ENCODE measurements at regions not wholly inside any gene's neighbourhood (a gene's known extent, or its start where the extent isn't known, plus 50 kb on each side); places are given as distances from the start of the nearest gene placed in this dataset.
"Not testable (repeated sequence)": the region's sequence is repeated elsewhere in the genome, so short reads cannot be mapped to it uniquely, and the experiment has no call there.

DNA sequence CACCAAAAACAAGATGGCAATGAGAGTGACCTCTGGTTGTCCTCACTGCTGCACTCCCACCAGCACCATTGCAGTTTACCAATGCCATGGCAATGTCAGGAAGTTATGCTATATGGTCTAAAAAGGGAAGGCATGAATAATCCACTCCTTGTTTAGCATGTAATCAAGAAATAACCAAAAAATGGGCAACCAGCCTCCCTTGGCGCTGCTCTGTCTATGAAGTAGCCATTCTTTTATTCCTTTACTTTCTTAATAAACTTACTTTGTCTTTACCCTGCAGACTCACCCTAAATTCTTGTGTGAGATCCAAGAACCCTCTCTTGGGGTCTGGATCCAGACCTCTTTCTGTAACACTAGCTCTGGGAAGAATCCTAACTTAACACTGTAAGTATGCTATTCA lies 127.4 kb upstream of the IFNE start:
- no peaks in the 10 kb centered on the region for H3K27me3 ChIP-seq (ENCODE audit: control insufficient read depth in 1 of 2, insufficient read depth in 2 of 2, low read length in 2 of 2)
- H3K27ac ChIP-seq (ENCODE audit: low read depth, low read length) = no peak overlapping the region
- no peaks in the 10 kb centered on the region for H3K4me1 ChIP-seq (ENCODE audit: insufficient read depth, low read length)
- no peak overlapping the region for H3K4me3 ChIP-seq (ENCODE audit: low read depth in 1 of 2, low read length in 2 of 2)
- H3K9me3 ChIP-seq (ENCODE audit: low read length) = no peaks in the 10 kb centered on the region
- no peaks in the 10 kb centered on the region for H3K36me3 ChIP-seq (ENCODE audit: insufficient read depth, low read length)
- H3K9ac ChIP-seq (ENCODE audit: low read length) = no peak overlapping the region

DNA sequence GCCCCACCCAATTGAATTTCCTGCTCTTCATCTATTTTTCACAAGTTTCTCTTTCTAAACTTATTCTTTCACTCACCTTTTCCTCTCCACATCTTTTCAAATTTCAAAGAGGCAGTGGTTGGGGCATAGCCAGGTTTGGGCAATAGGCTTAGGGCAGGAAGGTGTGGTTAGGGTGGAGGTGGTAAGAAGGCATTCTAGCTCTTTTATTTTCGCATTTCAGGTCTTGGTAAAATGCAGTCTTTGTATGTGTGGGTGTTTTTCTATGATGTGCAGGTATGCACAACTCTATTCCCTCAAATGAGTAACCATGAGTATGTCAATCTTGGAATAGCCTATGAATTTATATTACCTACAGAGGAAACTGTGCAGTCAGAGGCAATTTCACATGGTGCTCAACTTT lies 129.8 kb upstream of the IFNE start:
- Histone ChIP-seq H3K36me3 (ENCODE audit: insufficient read depth, low read length) (no peaks in the 10 kb centered on the region), H3K9ac (ENCODE audit: low read length) (no peak overlapping the region), H3K4me1 (ENCODE audit: insufficient read depth, low read length) (no peaks in the 10 kb centered on the region), H3K27me3 (ENCODE audit: control insufficient read depth in 1 of 2, insufficient read depth in 2 of 2, low read length in 2 of 2) (no peaks in the 10 kb centered on the region), H3K9me3 (ENCODE audit: low read length) (no peaks in the 10 kb centered on the region), H3K27ac (ENCODE audit: low read depth, low read length) (no peak overlapping the region), H3K4me3 (ENCODE audit: low read depth in 1 of 2, low read length in 2 of 2) (no peak overlapping the region)

DNA sequence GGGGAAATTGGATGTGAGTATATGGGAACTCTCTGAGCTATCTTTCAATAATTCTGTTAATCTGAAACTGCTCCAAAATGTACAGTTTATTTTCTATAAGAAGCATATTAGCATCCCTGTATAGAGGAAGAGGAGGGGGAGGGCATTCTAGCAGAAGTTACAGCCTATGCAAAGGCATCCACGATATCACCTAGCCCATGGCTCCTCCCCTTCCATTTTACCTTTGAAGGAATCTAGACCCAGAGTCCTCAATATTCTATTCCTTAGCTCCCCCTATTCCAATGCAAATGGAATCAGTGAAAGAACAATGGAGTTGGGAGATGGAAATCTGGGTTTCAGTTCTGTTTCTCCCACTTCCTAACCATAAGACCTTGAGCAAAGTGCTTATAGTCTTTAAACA lies 132.9 kb upstream of the IFNE start:
- no peaks in the 10 kb centered on the region for H3K36me3 ChIP-seq (ENCODE audit: insufficient read depth, low read length)
- H3K9me3 ChIP-seq (ENCODE audit: low read length) = no peaks in the 10 kb centered on the region
- no peaks in the 10 kb centered on the region for H3K27me3 ChIP-seq (ENCODE audit: control insufficient read depth in 1 of 2, insufficient read depth in 2 of 2, low read length in 2 of 2)
- no peak overlapping the region for H3K27ac ChIP-seq (ENCODE audit: low read depth, low read length)
- H3K9ac ChIP-seq (ENCODE audit: low read length) = no peak overlapping the region
- H3K4me3 ChIP-seq (ENCODE audit: low read depth in 1 of 2, low read length in 2 of 2) = no peak overlapping the region
- no peaks in the 10 kb centered on the region for H3K4me1 ChIP-seq (ENCODE audit: insufficient read depth, low read length)

DNA sequence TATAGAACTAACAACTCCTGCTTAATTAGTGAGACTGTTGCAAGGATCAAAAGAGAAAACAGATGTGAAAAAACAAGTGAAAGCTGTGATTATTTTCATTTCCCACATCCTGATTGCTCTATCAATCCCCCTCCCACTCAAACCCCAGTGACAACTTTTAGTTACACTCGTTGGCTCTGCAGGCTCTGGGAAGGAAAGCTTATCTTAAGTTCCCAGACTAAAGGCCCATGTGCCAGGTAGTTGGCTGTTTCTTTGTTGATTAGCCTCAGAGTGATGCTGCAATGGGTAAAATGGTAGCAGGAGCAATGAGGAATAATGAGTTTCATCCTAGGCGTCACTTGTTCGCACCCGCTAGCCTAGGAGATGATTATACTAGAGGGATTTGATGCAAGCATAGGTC lies 133.3 kb upstream of the IFNE start:
- Histone ChIP-seq H3K27me3 (ENCODE audit: control insufficient read depth in 1 of 2, insufficient read depth in 2 of 2, low read length in 2 of 2) (no peaks in the 10 kb centered on the region), H3K9ac (ENCODE audit: low read length) (no peak overlapping the region), H3K4me1 (ENCODE audit: insufficient read depth, low read length) (no peaks in the 10 kb centered on the region), H3K36me3 (ENCODE audit: insufficient read depth, low read length) (no peaks in the 10 kb centered on the region), H3K27ac (ENCODE audit: low read depth, low read length) (no peak overlapping the region), H3K4me3 (ENCODE audit: low read depth in 1 of 2, low read length in 2 of 2) (no peak overlapping the region), H3K9me3 (ENCODE audit: low read length) (no peaks in the 10 kb centered on the region)

DNA sequence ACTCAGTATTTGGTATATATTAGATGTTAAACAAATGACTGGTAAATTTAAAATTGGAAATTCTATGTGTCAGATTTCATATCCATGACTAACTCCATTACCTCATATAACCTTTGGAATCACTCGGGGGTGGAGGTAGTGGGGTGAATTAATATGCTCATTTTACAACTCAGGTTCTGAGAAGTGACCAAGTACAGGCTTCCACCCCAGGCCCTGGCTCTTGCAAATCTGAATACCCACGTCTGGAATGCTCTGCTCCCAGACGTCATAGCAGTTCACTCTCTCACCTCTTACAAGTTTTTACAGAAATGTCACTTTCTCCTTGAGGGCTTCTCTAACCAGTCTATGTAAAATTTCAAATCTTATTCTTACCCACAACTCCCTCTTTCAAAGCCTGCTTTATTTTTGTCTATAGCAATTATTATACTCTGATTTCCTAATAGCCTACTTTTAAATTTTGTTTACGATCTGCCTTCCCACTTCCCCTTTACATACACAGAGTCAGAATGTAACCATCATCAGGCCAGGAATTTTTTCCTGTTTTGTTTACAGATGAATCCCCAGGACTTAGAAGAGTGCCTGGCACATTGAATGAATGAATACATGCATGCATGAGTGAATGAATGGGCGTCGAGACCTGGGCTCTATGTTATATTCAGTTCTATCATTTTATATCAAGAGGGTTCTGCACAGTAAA lies 134.1 kb upstream of the IFNE start:
- no peaks in the 10 kb centered on the region for H3K4me1 ChIP-seq (ENCODE audit: insufficient read depth, low read length)
- H3K27me3 ChIP-seq (ENCODE audit: control insufficient read depth in 1 of 2, insufficient read depth in 2 of 2, low read length in 2 of 2) = no peaks in the 10 kb centered on the region
- no peaks in the 10 kb centered on the region for H3K36me3 ChIP-seq (ENCODE audit: insufficient read depth, low read length)
- no peak overlapping the region for H3K27ac ChIP-seq (ENCODE audit: low read depth, low read length)
- no peak overlapping the region for H3K4me3 ChIP-seq (ENCODE audit: low read depth in 1 of 2, low read length in 2 of 2)
- H3K9me3 ChIP-seq (ENCODE audit: low read length) = no peaks in the 10 kb centered on the region
- H3K9ac ChIP-seq (ENCODE audit: low read length) = no peak overlapping the region

DNA sequence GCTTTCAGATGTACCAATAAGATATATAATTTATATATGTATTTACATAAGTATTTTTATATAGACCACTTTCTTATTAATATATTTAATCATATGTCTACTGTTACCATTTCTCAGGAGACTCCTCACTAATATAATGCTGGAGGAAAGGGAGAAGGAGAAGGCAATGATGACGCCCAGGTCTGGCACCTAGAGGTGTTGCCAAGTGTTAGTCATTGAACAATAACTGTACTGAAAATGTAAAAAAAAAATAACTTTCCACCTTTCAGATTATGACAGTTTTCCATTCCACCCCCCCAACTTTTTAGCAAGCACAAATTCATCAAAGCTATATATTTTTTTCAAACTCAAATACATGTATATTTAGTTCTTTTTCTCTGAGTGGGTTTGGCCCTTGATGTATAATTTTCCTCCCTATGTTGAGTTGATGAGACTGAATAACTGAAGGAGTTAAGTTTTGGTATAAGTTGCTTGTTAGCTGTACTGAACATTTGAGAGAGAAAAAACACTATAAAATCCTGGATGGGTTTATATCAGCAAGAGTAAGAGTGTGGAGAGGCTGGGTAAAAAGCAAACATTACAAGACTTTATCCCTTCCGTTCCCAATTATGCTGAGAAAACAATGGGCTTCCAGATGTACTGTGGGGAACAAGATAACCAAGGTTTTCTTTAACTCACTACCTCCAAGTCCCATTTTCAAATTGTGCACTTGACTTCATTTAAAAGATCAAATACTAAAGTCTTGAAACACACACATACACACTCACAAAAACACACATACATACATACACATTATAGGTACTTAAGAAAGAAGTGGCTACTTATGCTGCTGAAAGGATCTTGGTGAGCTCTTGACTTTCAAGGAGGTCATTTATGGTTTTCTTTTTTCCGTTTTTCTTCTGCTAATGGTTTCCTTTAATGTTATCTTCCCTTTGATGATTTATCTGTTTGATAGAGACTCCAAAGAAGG lies 142.8 kb upstream of the IFNE start:
- Histone ChIP-seq H3K9me3 (ENCODE audit: low read length) (no peaks in the 10 kb centered on the region), H3K9ac (ENCODE audit: low read length) (no peak overlapping the region), H3K27me3 (ENCODE audit: control insufficient read depth in 1 of 2, insufficient read depth in 2 of 2, low read length in 2 of 2) (no peaks in the 10 kb centered on the region), H3K4me3 (ENCODE audit: low read depth in 1 of 2, low read length in 2 of 2) (no peak overlapping the region), H3K27ac (ENCODE audit: low read depth, low read length) (no peak overlapping the region), H3K4me1 (ENCODE audit: insufficient read depth, low read length) (no peaks in the 10 kb centered on the region), H3K36me3 (ENCODE audit: insufficient read depth, low read length) (no peaks in the 10 kb centered on the region)

DNA sequence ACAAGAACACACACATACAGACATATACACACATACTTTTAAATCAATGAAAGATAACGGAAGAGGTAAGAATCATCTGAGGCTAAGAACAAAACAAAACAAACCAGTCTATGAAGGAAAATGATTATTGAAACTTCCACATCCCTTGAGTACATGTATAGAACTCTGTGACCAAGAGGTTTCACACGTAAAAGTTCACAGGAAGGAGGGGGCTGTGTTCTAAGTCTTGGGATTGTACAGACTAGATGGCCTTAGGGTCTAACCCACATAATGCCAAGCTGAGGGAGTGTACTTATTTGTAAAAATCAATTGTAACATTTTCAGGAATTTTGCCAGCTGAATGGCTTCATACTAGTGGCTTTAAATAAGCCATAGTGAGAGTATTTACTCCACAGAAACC lies 144.4 kb upstream of the IFNE start:
- H3K9me3 ChIP-seq (ENCODE audit: low read length) = no peaks in the 10 kb centered on the region
- H3K36me3 ChIP-seq (ENCODE audit: insufficient read depth, low read length) = no peaks in the 10 kb centered on the region
- H3K4me1 ChIP-seq (ENCODE audit: insufficient read depth, low read length) = no peaks in the 10 kb centered on the region

DNA sequence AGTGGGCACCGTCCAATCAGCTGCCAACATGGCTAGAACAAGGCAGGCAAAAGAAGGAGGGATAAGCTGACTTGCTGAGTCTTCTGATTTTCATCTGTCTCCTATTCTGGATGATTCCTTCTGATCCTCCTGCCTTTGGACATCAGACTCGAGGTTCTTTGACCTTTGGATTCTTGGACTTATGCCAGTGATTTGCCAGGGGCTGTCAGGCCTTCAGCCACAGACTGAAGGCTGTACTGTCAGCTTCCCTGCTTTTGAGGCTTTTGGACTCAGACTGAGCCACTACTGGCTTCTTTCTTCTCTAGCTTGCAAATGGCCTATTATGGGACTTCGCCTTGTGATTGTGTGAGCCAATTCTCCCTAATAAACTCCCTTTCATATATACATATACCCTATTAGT lies 146.8 kb upstream of the IFNE start:
- H3K9ac ChIP-seq (ENCODE audit: low read length); H3K36me3 ChIP-seq (ENCODE audit: insufficient read depth, low read length); H3K27ac ChIP-seq (ENCODE audit: low read depth, low read length); H3K27me3 ChIP-seq (ENCODE audit: control insufficient read depth in 1 of 2, insufficient read depth in 2 of 2, low read length in 2 of 2); H3K4me3 ChIP-seq (ENCODE audit: low read depth in 1 of 2, low read length in 2 of 2); H3K4me1 ChIP-seq (ENCODE audit: insufficient read depth, low read length); H3K9me3 ChIP-seq (ENCODE audit: low read length): not testable (repeated sequence)

More for the DNA sequence above, 144.4 kb upstream of the IFNE start:
- Histone ChIP-seq H3K27ac (ENCODE audit: low read depth, low read length) (no peak overlapping the region), H3K9ac (ENCODE audit: low read length) (no peak overlapping the region), H3K27me3 (ENCODE audit: control insufficient read depth in 1 of 2, insufficient read depth in 2 of 2, low read length in 2 of 2) (no peaks in the 10 kb centered on the region), H3K4me3 (ENCODE audit: low read depth in 1 of 2, low read length in 2 of 2) (no peak overlapping the region)

DNA sequence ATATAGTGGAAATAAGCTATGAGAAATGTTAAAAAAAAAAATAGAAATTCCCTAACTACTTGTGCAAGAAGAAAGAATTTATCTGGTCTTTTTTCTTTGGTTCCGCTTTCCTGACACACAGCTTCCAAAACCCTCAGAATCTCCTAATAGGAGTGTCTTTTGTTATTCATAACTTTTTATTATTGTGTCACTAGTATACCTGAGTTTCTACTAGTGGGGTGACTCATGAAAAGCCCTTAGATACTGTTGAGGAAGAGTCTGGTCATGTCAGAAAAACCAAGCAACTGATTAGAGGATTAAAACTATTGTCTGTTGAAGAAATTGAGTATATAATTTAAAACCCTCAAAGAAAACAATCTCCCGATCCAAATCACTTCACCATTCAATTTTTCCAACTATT lies 152.8 kb upstream of the IFNE start:
- Histone ChIP-seq H3K27me3 (ENCODE audit: control insufficient read depth in 1 of 2, insufficient read depth in 2 of 2, low read length in 2 of 2) (no peaks in the 10 kb centered on the region), H3K36me3 (ENCODE audit: insufficient read depth, low read length) (no peaks in the 10 kb centered on the region), H3K4me1 (ENCODE audit: insufficient read depth, low read length) (no peaks in the 10 kb centered on the region), H3K9me3 (ENCODE audit: low read length) (no peaks in the 10 kb centered on the region), H3K9ac (ENCODE audit: low read length) (no peak overlapping the region), H3K27ac (ENCODE audit: low read depth, low read length) (no peak overlapping the region), H3K4me3 (ENCODE audit: low read depth in 1 of 2, low read length in 2 of 2) (no peak overlapping the region)

DNA sequence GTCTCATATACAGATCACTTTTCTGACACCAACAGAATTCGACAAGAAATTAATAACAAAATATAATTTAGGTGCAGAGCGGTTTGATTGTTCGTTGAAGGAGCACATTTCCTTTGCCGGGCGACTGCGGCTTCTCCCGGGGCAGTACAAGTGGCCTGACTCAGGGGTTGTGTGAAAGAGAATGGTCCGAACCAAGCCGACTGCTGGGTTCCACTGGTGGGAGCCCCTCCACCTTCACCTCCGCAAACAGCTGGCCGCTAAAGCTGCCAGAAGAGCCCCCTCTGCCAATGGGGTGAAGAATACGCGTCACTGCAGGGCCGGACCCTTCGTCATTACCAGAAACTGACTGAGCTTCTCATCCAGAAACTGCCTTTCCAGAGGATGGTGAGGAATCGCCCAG lies 156.0 kb upstream of the IFNE start:
- Histone ChIP-seq H3K4me1 (ENCODE audit: insufficient read depth, low read length) (no peaks in the 10 kb centered on the region), H3K27me3 (ENCODE audit: control insufficient read depth in 1 of 2, insufficient read depth in 2 of 2, low read length in 2 of 2) (no peaks in the 10 kb centered on the region), H3K9me3 (ENCODE audit: low read length) (no peaks in the 10 kb centered on the region), H3K27ac (ENCODE audit: low read depth, low read length) (no peak overlapping the region), H3K9ac (ENCODE audit: low read length) (no peak overlapping the region), H3K4me3 (ENCODE audit: low read depth in 1 of 2, low read length in 2 of 2) (no peak overlapping the region), H3K36me3 (ENCODE audit: insufficient read depth, low read length) (no peaks in the 10 kb centered on the region)

DNA sequence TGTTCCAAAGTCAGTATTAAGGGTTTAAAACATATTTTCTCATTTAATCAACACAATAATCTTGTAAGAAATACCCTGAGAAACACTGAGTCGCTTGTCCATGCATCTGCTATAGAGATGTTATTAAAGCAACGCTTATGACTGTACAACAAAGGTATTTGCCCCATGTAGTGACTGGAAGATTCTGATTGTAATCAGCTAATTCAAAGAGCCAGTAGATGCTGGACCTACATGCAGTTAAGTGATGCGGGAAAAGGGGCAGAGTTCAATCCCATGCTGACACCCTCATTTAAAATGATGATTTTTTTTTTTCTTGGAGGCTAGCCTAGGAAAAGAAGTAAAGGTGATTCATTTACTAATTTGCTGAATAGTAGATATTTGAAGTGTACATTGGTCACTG lies 149.3 kb upstream of the MTAP start:
- Histone ChIP-seq H3K9ac (ENCODE audit: low read length) (no peak overlapping the region), H3K9me3 (ENCODE audit: low read length) (no peaks in the 10 kb centered on the region), H3K4me3 (ENCODE audit: low read depth in 1 of 2, low read length in 2 of 2) (no peak overlapping the region), H3K4me1 (ENCODE audit: insufficient read depth, low read length) (peaks cover 7% of the 10 kb centered on the region), H3K27me3 (ENCODE audit: control insufficient read depth in 1 of 2, insufficient read depth in 2 of 2, low read length in 2 of 2) (no peaks in the 10 kb centered on the region), H3K27ac (ENCODE audit: low read depth, low read length) (no peak overlapping the region), H3K36me3 (ENCODE audit: insufficient read depth, low read length) (no peaks in the 10 kb centered on the region)
